ENCODE measurements at regions not wholly inside any gene's neighbourhood (a gene's known extent, or its start where the extent isn't known, plus 50 kb on each side); places are given as distances from the start of the nearest gene placed in this dataset.

- TF ChIP-seq CTCF (IDR thresholded peaks at IDR 0.05 in 8 of 11, conservative IDR thresholded peaks at IDR 0.05 in 3 of 11) (no peak), POLR2A (IDR thresholded peaks at IDR 0.05) (no peak)
Measured at GRCh38 chr1:58922302-58923089, 138.6 kb upstream of the JUN start.

Data from spleen (tissue), 7 donors.